ENCODE measurements at regions not wholly inside any gene's neighbourhood (a gene's known extent, or its start where the extent isn't known, plus 50 kb on each side); places are given as distances from the start of the nearest gene placed in this dataset.

DNA sequence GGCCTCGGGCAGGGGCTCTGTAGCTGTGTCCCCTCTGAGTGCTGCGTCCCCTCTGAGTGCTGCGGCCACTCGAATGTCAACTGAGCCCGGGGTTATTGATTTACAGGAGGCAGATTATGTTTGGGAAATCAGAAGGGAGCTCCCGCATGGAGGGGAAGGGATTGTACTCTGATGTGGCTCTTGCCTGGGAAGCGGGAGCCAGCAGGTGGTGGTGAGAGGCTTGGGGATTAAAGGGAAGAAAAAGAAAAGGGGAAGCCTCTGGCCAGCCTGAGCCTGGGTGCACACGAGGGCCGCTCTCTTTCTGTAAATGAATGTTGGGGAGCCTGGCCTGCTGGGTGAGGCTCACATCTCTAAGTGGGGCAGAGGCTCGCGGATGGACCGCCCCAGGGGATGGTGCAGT is 143.7 kb downstream of the AACS start:
- TF ChIP-seq POLR2AphosphoS5 (IDR thresholded peaks at IDR 0.05) (no peak), MXI1 (conservative IDR thresholded peaks at IDR 0.05; ENCODE audit: poor library complexity, severe bottlenecking) (no peak), RAD21 (conservative IDR thresholded peaks at IDR 0.05) (no peak), EZH2 (IDR thresholded peaks at IDR 0.05; ENCODE audit: borderline replicate concordance, insufficient read depth, low read length, poor library complexity, severe bottlenecking) (no peak), EP300 (conservative IDR thresholded peaks at IDR 0.05; ENCODE audit: poor library complexity, severe bottlenecking) (no peak), SMC3 (conservative IDR thresholded peaks at IDR 0.05; ENCODE audit: poor library complexity) (no peak)
- TF ChIP-seq, protein P1, sequence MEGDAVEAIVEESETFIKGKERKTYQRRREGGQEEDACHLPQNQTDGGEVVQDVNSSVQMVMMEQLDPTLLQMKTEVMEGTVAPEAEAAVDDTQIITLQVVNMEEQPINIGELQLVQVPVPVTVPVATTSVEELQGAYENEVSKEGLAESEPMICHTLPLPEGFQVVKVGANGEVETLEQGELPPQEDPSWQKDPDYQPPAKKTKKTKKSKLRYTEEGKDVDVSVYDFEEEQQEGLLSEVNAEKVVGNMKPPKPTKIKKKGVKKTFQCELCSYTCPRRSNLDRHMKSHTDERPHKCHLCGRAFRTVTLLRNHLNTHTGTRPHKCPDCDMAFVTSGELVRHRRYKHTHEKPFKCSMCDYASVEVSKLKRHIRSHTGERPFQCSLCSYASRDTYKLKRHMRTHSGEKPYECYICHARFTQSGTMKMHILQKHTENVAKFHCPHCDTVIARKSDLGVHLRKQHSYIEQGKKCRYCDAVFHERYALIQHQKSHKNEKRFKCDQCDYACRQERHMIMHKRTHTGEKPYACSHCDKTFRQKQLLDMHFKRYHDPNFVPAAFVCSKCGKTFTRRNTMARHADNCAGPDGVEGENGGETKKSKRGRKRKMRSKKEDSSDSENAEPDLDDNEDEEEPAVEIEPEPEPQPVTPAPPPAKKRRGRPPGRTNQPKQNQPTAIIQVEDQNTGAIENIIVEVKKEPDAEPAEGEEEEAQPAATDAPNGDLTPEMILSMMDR (IDR thresholded peaks at IDR 0.05; ENCODE audit: poor library complexity, severe bottlenecking) = no peak
- TF ChIP-seq, protein P2, sequence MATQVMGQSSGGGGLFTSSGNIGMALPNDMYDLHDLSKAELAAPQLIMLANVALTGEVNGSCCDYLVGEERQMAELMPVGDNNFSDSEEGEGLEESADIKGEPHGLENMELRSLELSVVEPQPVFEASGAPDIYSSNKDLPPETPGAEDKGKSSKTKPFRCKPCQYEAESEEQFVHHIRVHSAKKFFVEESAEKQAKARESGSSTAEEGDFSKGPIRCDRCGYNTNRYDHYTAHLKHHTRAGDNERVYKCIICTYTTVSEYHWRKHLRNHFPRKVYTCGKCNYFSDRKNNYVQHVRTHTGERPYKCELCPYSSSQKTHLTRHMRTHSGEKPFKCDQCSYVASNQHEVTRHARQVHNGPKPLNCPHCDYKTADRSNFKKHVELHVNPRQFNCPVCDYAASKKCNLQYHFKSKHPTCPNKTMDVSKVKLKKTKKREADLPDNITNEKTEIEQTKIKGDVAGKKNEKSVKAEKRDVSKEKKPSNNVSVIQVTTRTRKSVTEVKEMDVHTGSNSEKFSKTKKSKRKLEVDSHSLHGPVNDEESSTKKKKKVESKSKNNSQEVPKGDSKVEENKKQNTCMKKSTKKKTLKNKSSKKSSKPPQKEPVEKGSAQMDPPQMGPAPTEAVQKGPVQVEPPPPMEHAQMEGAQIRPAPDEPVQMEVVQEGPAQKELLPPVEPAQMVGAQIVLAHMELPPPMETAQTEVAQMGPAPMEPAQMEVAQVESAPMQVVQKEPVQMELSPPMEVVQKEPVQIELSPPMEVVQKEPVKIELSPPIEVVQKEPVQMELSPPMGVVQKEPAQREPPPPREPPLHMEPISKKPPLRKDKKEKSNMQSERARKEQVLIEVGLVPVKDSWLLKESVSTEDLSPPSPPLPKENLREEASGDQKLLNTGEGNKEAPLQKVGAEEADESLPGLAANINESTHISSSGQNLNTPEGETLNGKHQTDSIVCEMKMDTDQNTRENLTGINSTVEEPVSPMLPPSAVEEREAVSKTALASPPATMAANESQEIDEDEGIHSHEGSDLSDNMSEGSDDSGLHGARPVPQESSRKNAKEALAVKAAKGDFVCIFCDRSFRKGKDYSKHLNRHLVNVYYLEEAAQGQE (IDR thresholded peaks at IDR 0.05; ENCODE audit: borderline replicate concordance) = no peak
